HG02938 (cell line): ENCODE measurements at regions not wholly inside any gene's neighbourhood (a gene's known extent, or its start where the extent isn't known, plus 50 kb on each side); places are given as distances from the start of the nearest gene placed in this dataset.

Experiments
- ATAC-seq: cut with Tn5 transposase; IDR thresholded peaks from one replicate; pipeline ENCODE4 v1.9.1; 2021; ENCODE audit warnings: mild to moderate bottlenecking, moderate library complexity; ENCODE audit not compliant: unreplicated experiment

- ATAC-seq, result no peak
Measured at GRCh38 chr1:209041927-209042326, 541.6 kb upstream of the CAMK1G start.

DNA sequence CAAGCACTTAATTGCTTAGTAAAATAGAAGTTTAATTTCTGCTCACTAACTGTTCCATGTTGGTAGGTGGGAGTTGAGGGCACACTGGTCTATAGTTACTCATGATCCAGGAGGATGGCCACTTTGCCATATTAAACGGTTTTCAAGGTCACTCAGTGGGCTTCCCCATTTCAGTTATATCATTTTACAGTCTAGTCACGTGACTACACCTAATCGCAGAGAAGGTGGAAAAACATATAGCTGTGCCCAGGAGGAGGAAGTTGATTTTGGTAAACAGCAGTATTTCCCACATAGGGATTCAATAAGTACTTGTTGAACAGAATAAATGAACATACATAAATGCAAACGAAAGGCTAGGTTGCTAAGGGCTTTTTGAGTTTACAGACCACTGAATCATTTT lies 541.1 kb upstream of the CAMK1G start:
- ATAC-seq, result no peak

GRCh38 chr1:209045331-209046057 lies 538.0 kb upstream of the CAMK1G start:
- ATAC-seq, result no peak

DNA sequence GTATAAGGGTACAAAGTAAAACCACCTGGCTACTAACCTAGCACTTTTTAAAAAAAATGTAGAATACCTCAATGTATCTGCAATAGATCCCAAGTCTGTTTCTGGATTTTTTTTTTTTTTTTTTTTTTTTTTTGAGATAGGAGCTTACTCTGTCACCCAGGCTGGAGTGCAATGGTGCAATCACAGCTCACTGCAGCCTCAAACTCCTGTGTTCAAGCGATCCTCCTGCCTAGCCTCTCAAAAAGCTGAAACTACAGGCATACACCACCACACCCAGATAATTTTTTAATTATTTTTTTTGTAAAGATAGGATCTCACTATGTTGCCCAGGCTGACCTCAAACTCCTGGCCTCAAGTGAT lies 537.5 kb upstream of the CAMK1G start:
- ATAC-seq, result no peak

DNA sequence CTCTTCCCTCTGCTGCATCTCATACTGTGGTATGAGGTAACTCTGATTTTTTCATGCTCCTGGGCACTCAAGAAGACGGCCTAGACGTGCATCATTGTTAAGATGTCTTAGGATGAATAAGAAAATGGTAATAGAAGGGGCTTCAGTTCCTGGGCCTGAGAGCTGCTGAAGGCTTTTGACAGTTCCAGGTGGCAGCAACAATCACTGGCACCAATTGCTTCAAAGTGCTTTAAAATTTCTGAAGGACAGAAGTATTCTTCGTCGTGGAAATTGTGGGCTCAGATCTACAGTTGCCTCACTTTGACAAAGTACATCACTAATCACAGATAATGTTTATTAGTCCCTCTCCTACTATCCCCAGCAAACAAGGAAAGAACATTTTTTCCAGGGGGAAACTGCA lies 536.6 kb upstream of the CAMK1G start:
- no peak for ATAC-seq

- ATAC-seq, result no peak
Measured at GRCh38 chr1:209048941-209049669, 534.4 kb upstream of the CAMK1G start.

DNA sequence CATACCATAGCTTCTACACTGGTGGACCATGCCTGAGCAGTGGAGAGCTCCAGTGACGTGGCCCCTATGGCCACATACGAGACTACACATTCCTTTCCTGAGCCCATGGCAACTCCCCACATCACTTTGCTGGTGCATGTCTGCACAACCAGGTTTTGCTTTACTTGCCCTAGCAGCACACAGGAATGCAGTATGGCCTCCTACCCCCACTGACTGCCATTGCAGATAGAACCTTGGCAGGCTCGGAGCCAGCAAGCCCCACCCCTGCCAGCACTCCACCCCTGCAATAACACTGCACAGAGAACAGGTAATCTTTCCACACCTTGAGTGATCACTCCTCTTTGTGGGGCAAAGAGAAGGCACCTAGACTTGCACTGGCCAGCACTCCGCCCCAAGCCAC lies 531.9 kb upstream of the CAMK1G start:
- ATAC-seq, result no peak

GRCh38 chr1:209053587-209053986 lies 529.9 kb upstream of the CAMK1G start:
- no peak for ATAC-seq

DNA sequence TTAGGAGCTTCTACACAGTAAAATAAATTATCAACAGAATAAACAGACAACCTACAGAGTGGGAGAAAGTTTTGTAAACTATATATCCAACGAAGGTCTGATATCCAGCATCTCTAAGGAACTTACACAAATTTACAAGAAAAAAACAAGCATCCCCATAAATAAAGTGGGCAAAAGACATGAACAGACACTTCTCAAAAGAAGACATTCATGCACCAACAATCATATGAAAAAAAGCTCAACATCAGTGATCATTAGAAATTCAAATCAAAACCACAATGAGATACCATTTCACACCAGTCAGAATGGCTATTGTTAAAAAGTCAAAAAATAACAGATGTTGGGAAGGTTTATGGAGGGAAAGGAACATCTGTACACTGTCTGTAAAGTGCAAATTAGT lies 526.4 kb upstream of the CAMK1G start:
- ATAC-seq, result no peak

DNA sequence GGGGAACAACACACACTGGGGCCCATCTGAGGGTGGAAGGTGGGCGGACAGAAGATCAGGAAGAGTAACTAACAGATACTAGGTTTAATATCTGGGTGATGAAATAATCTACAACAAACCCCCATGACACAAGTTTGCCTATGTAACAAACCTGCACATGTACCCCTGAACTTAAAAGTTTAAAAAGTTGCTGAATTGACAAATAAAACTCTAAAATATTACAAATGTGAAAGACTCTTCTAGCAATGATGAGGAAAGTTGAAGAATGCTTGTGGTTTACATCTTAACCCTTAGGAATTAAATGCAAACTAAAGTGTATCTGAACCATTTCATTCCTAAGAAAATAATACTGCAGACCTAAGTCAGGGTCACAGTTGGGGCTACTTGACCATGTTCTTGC lies 525.6 kb upstream of the CAMK1G start:
- no peak for ATAC-seq

GRCh38 chr1:209059376-209059775 lies 524.1 kb upstream of the CAMK1G start:
- no peak for ATAC-seq

DNA sequence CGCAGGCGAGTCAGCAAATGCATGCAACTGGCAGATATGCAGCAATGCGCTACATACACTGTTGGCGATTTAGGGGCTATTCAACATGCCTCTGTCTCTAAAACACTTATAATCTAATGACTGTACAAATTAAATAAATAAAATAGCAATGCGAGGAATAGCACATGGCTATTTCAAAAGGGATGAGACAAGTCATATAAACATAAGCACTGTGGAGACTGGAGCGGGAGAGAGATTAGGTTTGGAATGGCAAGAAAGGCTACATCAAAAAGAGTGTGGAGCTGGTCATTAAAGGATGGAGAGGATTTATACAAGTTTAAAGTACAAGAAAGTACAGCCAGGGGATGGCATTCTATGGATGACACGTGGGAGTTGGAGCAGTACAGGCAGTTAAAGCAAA lies 523.5 kb upstream of the CAMK1G start:
- no peak for ATAC-seq

DNA sequence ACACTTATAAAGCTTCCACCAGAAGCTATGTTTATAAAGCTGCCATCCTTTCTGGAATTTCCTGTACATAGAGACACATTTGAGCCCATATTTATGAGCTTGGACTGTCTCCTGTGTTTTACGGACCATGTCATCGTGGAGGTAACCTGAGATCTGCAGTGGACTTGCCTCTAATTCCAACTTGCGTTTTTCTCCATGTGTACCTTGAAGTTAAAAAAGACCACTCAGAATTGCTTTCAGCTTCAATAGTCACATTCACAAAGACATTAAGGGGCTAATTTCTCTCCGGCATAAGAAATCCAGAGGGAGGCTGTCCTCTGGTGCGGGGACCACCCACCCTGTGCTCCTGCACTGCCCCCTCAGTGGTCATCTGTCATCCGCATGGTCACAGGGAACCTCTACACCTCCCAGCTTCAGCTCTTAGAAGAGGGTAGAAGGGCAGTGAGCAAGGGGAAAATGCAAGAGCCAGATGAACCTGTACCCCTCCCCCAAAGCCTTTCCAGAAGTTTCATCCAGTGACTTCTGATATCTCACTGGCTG lies 521.4 kb upstream of the CAMK1G start:
- ATAC-seq, result no peak

- no peak for ATAC-seq
Measured at GRCh38 chr1:209062863-209063262, 520.7 kb upstream of the CAMK1G start.

DNA sequence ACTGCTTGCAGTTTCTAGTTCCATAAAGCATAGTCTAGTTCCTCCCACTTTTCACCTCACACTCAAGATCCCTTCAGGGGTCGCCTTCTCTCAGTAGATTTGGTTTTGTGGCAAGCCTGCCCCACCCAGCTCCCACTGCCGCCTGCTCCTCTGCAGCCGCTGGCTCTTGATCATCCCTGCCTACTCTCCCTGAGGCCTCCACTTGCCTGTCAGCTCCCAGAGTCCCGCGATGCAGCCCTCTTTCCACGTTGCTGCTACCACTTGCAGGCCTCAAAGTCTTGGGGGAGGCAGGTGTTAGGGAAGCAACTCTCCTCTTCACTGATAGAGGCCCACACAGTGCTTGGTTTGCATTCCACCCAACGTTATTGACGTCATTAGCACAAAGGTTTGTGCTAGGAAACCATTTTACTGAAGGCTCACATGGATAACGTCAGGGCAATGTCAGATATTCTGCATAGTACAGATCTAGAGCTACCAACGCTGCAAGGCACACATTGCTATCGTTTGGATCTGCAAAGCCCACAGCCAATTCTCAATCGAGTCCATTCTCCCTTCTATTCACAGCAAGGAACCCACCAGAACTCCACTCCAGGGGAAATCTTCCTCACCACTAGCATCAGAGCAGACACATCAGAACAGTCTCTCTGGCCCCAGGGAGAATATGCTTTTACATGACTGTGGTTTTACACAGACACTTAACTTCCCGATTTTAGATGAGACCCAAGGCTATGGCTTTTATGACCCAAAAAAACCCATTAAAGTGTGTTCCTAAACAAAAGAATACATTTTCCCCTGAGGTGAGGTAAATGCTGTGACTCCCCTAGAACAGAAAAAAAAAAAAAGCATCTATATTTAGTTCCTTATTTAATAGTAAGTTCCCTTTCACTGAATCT lies 519.5 kb upstream of the CAMK1G start:
- no peak for ATAC-seq

GRCh38 chr1:209064850-209065706 lies 518.4 kb upstream of the CAMK1G start:
- ATAC-seq, result no peak

GRCh38 chr1:209072481-209072880 lies 511.0 kb upstream of the CAMK1G start:
- no peak for ATAC-seq

- no peak for ATAC-seq
Measured at GRCh38 chr1:209073879-209074278, 509.6 kb upstream of the CAMK1G start.

DNA sequence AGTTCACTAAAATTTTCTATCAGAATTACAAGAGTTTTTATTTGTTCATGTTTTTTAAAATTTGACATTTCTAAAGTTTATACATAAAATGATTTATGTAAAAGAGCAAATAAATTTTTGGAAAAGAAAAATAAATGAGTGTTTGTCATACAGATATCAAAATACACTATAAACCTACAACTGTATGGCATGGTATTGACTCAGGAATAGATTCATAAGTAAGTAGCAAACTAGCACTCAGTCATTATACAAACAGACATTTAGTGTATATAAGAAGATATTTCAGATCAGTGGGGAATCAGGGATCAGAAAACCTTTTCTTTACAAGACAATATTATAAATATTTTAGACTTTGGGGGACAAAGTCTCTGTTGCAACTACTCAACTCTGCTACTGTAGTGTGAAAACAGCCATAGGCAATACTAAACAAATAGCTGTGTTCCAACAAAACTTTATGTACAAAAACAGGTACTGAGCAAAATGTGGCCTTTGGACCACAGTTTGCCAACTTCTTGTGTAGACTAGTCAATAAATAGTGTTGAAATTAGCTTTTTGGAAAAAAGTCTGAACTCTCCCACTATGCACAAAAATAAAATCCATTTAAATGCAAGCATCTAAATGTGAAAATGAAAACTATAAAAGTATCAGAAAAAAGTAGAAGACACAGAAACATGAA lies 508.8 kb upstream of the CAMK1G start:
- no peak for ATAC-seq

- ATAC-seq, result no peak
Measured at GRCh38 chr1:209076688-209077087, 506.8 kb upstream of the CAMK1G start.
